Mesothelial cell of epicardium (in vitro differentiated cells): ENCODE measurements at regions not wholly inside any gene's neighbourhood (a gene's known extent, or its start where the extent isn't known, plus 50 kb on each side); places are given as distances from the start of the nearest gene placed in this dataset.

ENCODE experiments used
- DNase-seq, 2 experiments: peaks; one replicate each; pipeline ENCODE4 v3.0.0; 2021; ENCODE audit warnings: low spot score in 2 of 2; ENCODE audit not compliant: unreplicated experiment in 2 of 2
- H3K27ac Mint-ChIP-seq: 2 replicates; pipeline ENCODE4 v1.8.0; 2021; ENCODE audit warnings: mixed read lengths
- H3K27me3 Mint-ChIP-seq: 2 replicates; pipeline ENCODE4 v1.8.0; 2021; ENCODE audit warnings: low read depth, mixed read lengths
- H3K36me3 Mint-ChIP-seq: 2 replicates; pipeline ENCODE4 v1.8.0; 2021; ENCODE audit warnings: mixed read lengths
- H3K4me1 Mint-ChIP-seq: 2 replicates; pipeline ENCODE4 v1.8.0; 2021; ENCODE audit warnings: mixed read lengths
- H3K4me3 Mint-ChIP-seq: 2 replicates; pipeline ENCODE4 v1.8.0; 2021; ENCODE audit warnings: mild to moderate bottlenecking, moderate library complexity, mixed read lengths
- H3K9me3 Mint-ChIP-seq: 2 replicates; pipeline ENCODE4 v1.8.0; 2021; ENCODE audit warnings: mixed read lengths
- TF ChIP-seq, protein P1 (sequence below): fragments of 200-600 bp; sonication (generic); IDR thresholded peaks from one replicate; pipeline ENCODE4 v1.5.0; 2021; ENCODE audit warnings: antibody characterized with exemption; ENCODE audit not compliant: unreplicated experiment

GRCh38 chr4:71648923-71649322, 135.0 kb downstream of the GC start:
- Mint-ChIP-seq H3K27ac (no peak overlapping the region), H3K4me3 (no peak overlapping the region), H3K4me1 (peaks cover 5% of the 10 kb centered on the region), H3K36me3 (no peaks in the 10 kb centered on the region), H3K9me3 (peaks cover 26% of the 10 kb centered on the region), H3K27me3 (no peaks in the 10 kb centered on the region)
- TF ChIP-seq, protein P1, sequence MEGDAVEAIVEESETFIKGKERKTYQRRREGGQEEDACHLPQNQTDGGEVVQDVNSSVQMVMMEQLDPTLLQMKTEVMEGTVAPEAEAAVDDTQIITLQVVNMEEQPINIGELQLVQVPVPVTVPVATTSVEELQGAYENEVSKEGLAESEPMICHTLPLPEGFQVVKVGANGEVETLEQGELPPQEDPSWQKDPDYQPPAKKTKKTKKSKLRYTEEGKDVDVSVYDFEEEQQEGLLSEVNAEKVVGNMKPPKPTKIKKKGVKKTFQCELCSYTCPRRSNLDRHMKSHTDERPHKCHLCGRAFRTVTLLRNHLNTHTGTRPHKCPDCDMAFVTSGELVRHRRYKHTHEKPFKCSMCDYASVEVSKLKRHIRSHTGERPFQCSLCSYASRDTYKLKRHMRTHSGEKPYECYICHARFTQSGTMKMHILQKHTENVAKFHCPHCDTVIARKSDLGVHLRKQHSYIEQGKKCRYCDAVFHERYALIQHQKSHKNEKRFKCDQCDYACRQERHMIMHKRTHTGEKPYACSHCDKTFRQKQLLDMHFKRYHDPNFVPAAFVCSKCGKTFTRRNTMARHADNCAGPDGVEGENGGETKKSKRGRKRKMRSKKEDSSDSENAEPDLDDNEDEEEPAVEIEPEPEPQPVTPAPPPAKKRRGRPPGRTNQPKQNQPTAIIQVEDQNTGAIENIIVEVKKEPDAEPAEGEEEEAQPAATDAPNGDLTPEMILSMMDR = no peak
- no peak for DNase-seq

- peaks cover 26% of the 10 kb centered on the region for H3K9me3 Mint-ChIP-seq
- DNase-seq = no peak
- TF ChIP-seq, protein P1 = no peak
- H3K4me1 Mint-ChIP-seq = peaks cover 5% of the 10 kb centered on the region
- H3K36me3 Mint-ChIP-seq = no peaks in the 10 kb centered on the region
- no peaks in the 10 kb centered on the region for H3K27me3 Mint-ChIP-seq
- H3K27ac Mint-ChIP-seq = no peak overlapping the region
- H3K4me3 Mint-ChIP-seq = no peak overlapping the region
Observed at GRCh38 chr4:71648448-71648847, 135.4 kb downstream of the GC start.

- DNase-seq = no peak
- no peak overlapping the region for H3K27ac Mint-ChIP-seq
- no peaks in the 10 kb centered on the region for H3K27me3 Mint-ChIP-seq
- no peaks in the 10 kb centered on the region for H3K4me1 Mint-ChIP-seq
- peaks cover 2% of the 10 kb centered on the region for H3K36me3 Mint-ChIP-seq
- no peak overlapping the region for H3K4me3 Mint-ChIP-seq
- H3K9me3 Mint-ChIP-seq = peaks cover 11% of the 10 kb centered on the region
- TF ChIP-seq, protein P1 = no peak
Observed at GRCh38 chr4:71639380-71639779, 144.5 kb downstream of the GC start.

DNA sequence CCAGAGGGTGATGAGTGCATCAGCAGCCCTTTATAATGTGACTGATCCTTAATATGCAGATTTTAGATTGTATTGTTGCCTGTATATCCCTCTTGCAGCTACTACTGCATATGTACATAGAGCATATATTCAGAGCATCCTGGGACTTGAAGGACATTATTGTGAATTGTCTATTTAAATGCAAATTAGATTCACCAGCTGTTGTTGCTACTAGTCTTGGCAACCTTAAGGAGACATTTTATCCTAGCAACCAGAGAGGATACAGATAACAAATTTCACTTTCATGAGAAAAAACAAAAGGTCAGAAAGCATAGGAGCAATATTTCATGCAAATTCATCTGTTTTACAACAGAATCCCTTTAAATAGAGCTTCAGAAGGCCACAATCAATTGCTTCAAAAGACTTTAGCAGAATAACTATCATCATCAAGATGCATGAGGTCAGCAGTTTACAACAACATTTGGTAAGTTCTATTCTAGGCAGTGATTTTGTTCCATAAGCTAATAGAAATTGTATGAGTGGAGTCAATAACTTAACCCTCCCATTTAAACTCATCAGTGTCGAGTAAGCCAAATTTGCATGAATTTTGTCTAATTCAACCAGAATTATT, 148.6 kb downstream of the GC start:
- H3K9me3 Mint-ChIP-seq = peaks cover 12% of the 10 kb centered on the region
- H3K27me3 Mint-ChIP-seq = no peaks in the 10 kb centered on the region
- H3K4me3 Mint-ChIP-seq = no peak overlapping the region
- no peaks in the 10 kb centered on the region for H3K4me1 Mint-ChIP-seq
- TF ChIP-seq, protein P1 = no peak
- H3K36me3 Mint-ChIP-seq = peaks cover 2% of the 10 kb centered on the region
- no peak overlapping the region for H3K27ac Mint-ChIP-seq
- DNase-seq = no peak

DNA sequence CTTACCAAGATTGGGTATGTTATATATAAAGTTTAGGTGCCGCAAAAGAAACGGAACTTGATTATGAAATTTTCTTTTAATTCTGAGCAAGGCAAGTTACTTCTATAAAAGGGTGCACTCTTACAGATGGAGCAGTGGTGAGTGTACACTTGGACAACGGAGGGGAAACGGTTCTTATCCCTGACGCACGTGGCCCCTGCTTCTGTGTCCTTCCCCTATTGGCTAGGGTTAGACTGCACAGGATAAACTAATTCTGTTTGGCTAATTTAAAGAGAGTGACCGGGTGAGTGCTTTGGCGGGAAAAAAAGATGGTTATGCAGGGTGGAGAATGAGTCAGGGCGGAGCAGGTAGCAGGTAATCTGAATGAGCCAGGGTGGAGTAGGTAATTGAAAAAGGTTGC, 149.5 kb downstream of the GC start:
- Mint-ChIP-seq H3K36me3 (peaks cover 2% of the 10 kb centered on the region), H3K4me1 (no peaks in the 10 kb centered on the region), H3K27me3 (no peaks in the 10 kb centered on the region), H3K9me3 (peaks cover 16% of the 10 kb centered on the region), H3K4me3 (no peak overlapping the region), H3K27ac (no peak overlapping the region)
- TF ChIP-seq, protein P1 = no peak
- DNase-seq = no peak

DNA sequence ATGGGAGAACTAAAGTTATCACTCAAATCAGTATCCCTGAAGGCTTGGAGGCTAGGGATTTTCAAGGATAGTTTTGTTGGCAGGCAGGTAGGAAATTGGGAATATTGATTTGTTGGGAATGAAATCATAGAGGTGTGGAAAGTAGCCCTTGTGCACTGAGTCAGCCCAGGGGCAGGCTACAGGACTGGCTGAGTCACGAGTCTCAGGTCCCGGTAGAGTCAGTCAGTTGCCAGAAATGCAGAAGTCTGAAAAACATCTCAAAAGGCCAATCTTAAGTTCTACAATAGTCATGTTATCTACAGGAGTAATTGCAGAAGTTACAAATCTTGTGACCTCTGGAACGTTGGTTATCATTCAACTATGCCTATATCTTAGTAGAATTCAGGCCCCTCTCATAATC, 153.1 kb downstream of the GC start:
- TF ChIP-seq, protein P1 = no peak
- Mint-ChIP-seq H3K36me3 (peaks cover 5% of the 10 kb centered on the region), H3K9me3 (peaks cover 42% of the 10 kb centered on the region), H3K27ac (no peak overlapping the region), H3K27me3 (no peaks in the 10 kb centered on the region), H3K4me1 (no peaks in the 10 kb centered on the region), H3K4me3 (no peak overlapping the region)
- DNase-seq = no peak
